OCI-LY1 (cell line): ENCODE measurements at regions not wholly inside any gene's neighbourhood (a gene's known extent, or its start where the extent isn't known, plus 50 kb on each side); places are given as distances from the start of the nearest gene placed in this dataset.

Source experiments
- CTCF ChIP-seq: fragments of 200-600 bp; sonication (generic), shearing (Covaris generic); IDR thresholded peaks from 2 replicates; pipeline ENCODE4 v1.5.1; 2017; ENCODE audit warnings: mild to moderate bottlenecking, antibody characterized with exemption, low read length, moderate library complexity, mixed read lengths
- EZH2 ChIP-seq: fragments of 200-600 bp; sonication (generic), shearing (Covaris generic); IDR thresholded peaks from 2 replicates; pipeline ENCODE4 v1.8.0; 2017; ENCODE audit warnings: borderline replicate concordance, mixed run types, mild to moderate bottlenecking, antibody characterized with exemption, low read length, moderate library complexity, mixed read lengths

GRCh38 chr2:12004713-12005112 lies 258.3 kb downstream of the LPIN1 start:
- TF ChIP-seq CTCF (no peak), EZH2 (no peak)
